ENCODE measurements at regions not wholly inside any gene's neighbourhood (a gene's known extent, or its start where the extent isn't known, plus 50 kb on each side); places are given as distances from the start of the nearest gene placed in this dataset.

DNA sequence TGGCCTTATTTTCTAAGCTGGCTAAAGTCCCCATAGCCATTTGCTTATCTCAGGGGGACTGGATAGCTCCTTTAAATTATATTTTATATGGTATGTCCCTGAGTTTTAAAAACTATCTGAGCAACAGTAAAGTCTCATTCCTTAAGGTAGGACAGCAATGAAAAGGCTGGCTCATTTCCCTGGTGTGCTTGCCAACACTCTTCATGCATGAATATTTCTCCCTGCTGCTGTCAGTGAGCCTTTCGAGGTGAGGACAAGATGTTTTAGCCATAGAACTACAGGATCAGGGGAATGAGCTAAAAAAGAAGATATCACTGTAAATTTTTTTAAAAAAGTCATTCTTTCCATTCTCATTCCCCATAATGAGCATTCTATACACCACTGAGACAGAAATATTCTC lies 427.3 kb upstream of the FAM241A start:
- ATAC-seq: peak in 1 of 4 donors; percentile 25
- intact Hi-C loops (cut with DNase I): no loop called here
- H3K4me3 ChIP-seq: no peak overlapping the region
- DNase-seq: no peak
- H3K4me1 ChIP-seq: peaks cover 0 to 12% (median 3%) of the 10 kb centered on the region in 4 donors
- H3K9me3 ChIP-seq: no peaks in the 10 kb centered on the region
- no peaks in the 10 kb centered on the region for H3K27me3 ChIP-seq
- WGBS (ENCODE audit: insufficient coverage, low coverage, low lambda C conversion rate, missing lambda C conversion rate): 0% methylated on average over 1 of the region's 1 CpG
- TF ChIP-seq POLR2A (IDR thresholded peaks at IDR 0.05): no peak
- TF ChIP-seq, protein P1, sequence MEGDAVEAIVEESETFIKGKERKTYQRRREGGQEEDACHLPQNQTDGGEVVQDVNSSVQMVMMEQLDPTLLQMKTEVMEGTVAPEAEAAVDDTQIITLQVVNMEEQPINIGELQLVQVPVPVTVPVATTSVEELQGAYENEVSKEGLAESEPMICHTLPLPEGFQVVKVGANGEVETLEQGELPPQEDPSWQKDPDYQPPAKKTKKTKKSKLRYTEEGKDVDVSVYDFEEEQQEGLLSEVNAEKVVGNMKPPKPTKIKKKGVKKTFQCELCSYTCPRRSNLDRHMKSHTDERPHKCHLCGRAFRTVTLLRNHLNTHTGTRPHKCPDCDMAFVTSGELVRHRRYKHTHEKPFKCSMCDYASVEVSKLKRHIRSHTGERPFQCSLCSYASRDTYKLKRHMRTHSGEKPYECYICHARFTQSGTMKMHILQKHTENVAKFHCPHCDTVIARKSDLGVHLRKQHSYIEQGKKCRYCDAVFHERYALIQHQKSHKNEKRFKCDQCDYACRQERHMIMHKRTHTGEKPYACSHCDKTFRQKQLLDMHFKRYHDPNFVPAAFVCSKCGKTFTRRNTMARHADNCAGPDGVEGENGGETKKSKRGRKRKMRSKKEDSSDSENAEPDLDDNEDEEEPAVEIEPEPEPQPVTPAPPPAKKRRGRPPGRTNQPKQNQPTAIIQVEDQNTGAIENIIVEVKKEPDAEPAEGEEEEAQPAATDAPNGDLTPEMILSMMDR (IDR thresholded peaks at IDR 0.05): no peak
- no peaks in the 10 kb centered on the region for H3K36me3 ChIP-seq
- H3K27ac ChIP-seq: no peak overlapping the region

DNA sequence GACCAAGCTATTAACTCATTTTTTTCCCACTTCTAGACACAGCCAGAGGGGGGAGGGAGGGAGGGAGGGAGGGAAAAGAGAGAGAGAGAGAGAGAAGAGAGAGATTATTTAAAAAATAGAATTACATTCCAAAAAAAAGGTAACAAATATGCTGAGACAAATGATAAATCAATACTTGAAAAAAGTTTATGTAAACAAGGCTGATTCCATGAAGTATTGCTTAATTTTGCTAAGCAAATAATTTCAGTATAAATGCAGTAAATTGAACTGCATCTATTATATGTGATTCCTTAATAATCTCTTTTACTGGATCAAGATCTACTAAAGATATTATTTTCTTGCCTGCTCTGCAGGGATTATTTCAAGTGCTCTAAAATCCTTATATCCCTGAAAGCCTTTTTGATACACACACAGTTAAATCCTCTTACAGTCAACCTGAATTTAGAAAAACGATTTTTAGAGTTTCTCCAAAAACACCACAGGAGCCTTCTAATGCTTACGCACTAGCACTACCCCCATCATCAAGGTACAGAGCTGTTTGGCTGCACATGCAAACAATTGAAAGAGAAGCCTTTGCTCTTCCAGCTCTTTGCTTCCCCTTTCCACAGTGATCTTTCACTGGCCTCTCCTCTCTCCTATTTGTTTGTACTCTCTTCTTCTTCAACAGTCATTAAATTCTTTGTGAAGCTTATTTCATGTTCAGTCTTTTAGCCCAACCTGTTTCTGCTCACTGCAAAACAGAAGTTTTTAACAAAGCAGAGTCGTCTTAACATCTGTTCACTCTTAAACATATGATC lies 426.3 kb upstream of the FAM241A start:
- no peaks in the 10 kb centered on the region for H3K36me3 ChIP-seq
- peak in 3 of 4 donors; percentile 20 to 64 (median 58) for ATAC-seq
- peaks cover 0 to 12% (median 3%) of the 10 kb centered on the region in 4 donors for H3K4me1 ChIP-seq
- H3K27me3 ChIP-seq: no peaks in the 10 kb centered on the region
- intact Hi-C loops (cut with DNase I): no loop called here
- H3K9me3 ChIP-seq: no peaks in the 10 kb centered on the region
- DNase-seq: no peak
- 43% methylated on average over 3 of the region's 3 CpGs for WGBS (ENCODE audit: insufficient coverage, low coverage, low lambda C conversion rate, missing lambda C conversion rate)
- TF ChIP-seq, protein P1 (IDR thresholded peaks at IDR 0.05): no peak
- TF ChIP-seq POLR2A (IDR thresholded peaks at IDR 0.05): no peak
- no peak overlapping the region for H3K27ac ChIP-seq
- no peak overlapping the region for H3K4me3 ChIP-seq

DNA sequence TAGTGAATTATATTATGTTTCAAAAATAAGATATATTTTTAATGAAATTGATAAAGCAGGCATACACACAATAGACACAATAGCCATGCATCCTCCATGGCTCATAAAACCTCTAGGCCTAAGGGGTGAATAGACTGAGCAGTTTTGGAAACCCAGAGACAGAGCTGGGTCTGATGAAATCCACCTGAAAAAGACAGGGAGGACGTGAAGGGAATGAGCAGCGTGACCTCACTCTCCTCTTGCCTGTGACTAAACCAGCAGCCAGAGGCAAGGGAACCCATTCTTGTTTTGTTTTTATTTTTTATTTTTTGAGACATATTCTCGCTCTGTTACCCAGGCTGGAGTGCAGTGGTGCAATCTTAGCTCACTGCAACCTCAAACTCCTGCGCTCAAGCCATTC lies 424.4 kb upstream of the FAM241A start:
- no peaks in the 10 kb centered on the region for H3K9me3 ChIP-seq
- 67% methylated on average over 3 of the region's 4 CpGs for WGBS (ENCODE audit: insufficient coverage, low coverage, low lambda C conversion rate, missing lambda C conversion rate)
- no peaks in the 10 kb centered on the region for H3K36me3 ChIP-seq

DNA sequence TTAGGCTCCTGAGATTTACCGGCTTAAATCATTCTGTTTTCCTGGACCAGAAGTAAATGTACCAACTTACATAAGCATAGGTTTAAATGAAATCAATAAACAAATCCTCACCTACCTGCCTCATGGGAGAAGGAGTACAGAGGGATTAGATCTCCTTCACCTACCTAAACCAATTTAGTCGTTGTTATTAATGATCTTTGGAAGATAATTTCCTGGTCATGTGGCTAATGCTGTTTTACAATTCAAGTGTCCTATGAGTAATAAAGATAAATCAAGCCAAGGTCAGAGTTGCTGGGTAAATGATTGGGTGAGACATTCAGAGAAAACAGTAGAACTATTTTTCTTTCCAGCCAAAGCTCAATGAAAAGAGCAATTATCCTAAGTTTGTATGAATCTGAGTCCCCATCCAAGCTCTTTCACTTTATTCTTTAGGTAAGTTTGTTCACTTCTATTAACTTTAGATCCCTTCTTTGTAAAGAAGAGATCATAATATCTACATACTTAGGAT lies 423.0 kb upstream of the FAM241A start:
- H3K27ac ChIP-seq: no peak overlapping the region
- intact Hi-C loops (cut with DNase I): no loop called here
- DNase-seq: no peak
- H3K4me1 ChIP-seq: peaks cover 0 to 12% (median 3%) of the 10 kb centered on the region in 4 donors
- no peaks in the 10 kb centered on the region for H3K9me3 ChIP-seq
- ATAC-seq: no peak
- WGBS (ENCODE audit: insufficient coverage, low coverage, low lambda C conversion rate, missing lambda C conversion rate): 62% methylated on average over 2 of the region's 2 CpGs
- TF ChIP-seq, protein P1 (IDR thresholded peaks at IDR 0.05): no peak
- no peak for TF ChIP-seq POLR2A (IDR thresholded peaks at IDR 0.05)
- no peaks in the 10 kb centered on the region for H3K27me3 ChIP-seq
- no peak overlapping the region for H3K4me3 ChIP-seq
- no peaks in the 10 kb centered on the region for H3K36me3 ChIP-seq

More for the DNA sequence above, 424.4 kb upstream of the FAM241A start:
- no peak overlapping the region for H3K27ac ChIP-seq
- no peaks in the 10 kb centered on the region for H3K27me3 ChIP-seq
- peaks cover 0 to 12% (median 3%) of the 10 kb centered on the region in 4 donors for H3K4me1 ChIP-seq
- DNase-seq (no peak), ATAC-seq (no peak)
- TF ChIP-seq POLR2A (IDR thresholded peaks at IDR 0.05): no peak
- TF ChIP-seq, protein P1 (IDR thresholded peaks at IDR 0.05): no peak
- intact Hi-C loops (cut with DNase I): no loop called here
- no peak overlapping the region for H3K4me3 ChIP-seq

All from right lobe of liver (tissue), 6 donors.